Dedifferentiated amniotic fluid mesenchymal stem cell (primary cell): ENCODE measurements at regions not wholly inside any gene's neighbourhood (a gene's known extent, or its start where the extent isn't known, plus 50 kb on each side); places are given as distances from the start of the nearest gene placed in this dataset.

Experiments
- DNase-seq: peaks from one replicate; pipeline ENCODE4 v3.0.0-alpha.2; 2016; ENCODE audit errors: extremely low spot score

GRCh38 chr11:32002311-32002710 lies 88.6 kb upstream of the RCN1 start:
- no peak for DNase-seq

GRCh38 chr11:31997955-31998354 lies 92.9 kb upstream of the RCN1 start:
- no peak for DNase-seq

- no peak for DNase-seq
Measured at GRCh38 chr11:31996159-31996881, 94.6 kb upstream of the RCN1 start.

GRCh38 chr11:31995525-31996094 lies 95.3 kb upstream of the RCN1 start:
- DNase-seq = peak; percentile 19

- DNase-seq = no peak
Measured at GRCh38 chr11:31995032-31995431, 95.8 kb upstream of the RCN1 start.

- DNase-seq = no peak
Measured at GRCh38 chr11:31987118-31988005, 103.5 kb upstream of the RCN1 start.

- DNase-seq = no peak
Measured at GRCh38 chr11:31986201-31986889, 104.5 kb upstream of the RCN1 start.

GRCh38 chr11:31981457-31981856 lies 109.4 kb upstream of the RCN1 start:
- DNase-seq = no peak

GRCh38 chr11:31977343-31977742 lies 113.5 kb upstream of the RCN1 start:
- DNase-seq = no peak

GRCh38 chr11:31974366-31975136 lies 116.3 kb upstream of the RCN1 start:
- no peak for DNase-seq

- no peak for DNase-seq
Measured at GRCh38 chr11:31973172-31973571, 117.7 kb upstream of the RCN1 start.

- DNase-seq = no peak
Measured at GRCh38 chr11:31972623-31973022, 118.3 kb upstream of the RCN1 start.

- DNase-seq = no peak
Measured at GRCh38 chr11:31969359-31969702, 121.5 kb upstream of the RCN1 start.

- DNase-seq = no peak
Measured at GRCh38 chr11:31968461-31969358, 122.2 kb upstream of the RCN1 start.

- no peak for DNase-seq
Measured at GRCh38 chr11:31967404-31968130, 123.3 kb upstream of the RCN1 start.

- no peak for DNase-seq
Measured at GRCh38 chr11:31966846-31967245, 124.0 kb upstream of the RCN1 start.

GRCh38 chr11:31964181-31964580 lies 126.7 kb upstream of the RCN1 start:
- no peak for DNase-seq

GRCh38 chr11:31960126-31960525 lies 130.7 kb upstream of the RCN1 start:
- DNase-seq = no peak

GRCh38 chr11:31959716-31960115 lies 131.2 kb upstream of the RCN1 start:
- DNase-seq = no peak
